CD1c-positive myeloid dendritic cell (primary cell): ENCODE measurements at regions not wholly inside any gene's neighbourhood (a gene's known extent, or its start where the extent isn't known, plus 50 kb on each side); places are given as distances from the start of the nearest gene placed in this dataset.

ENCODE experiments used
- DNase-seq: peaks from one replicate; pipeline ENCODE4 v3.0.0-alpha.2; 2016; ENCODE audit errors: extremely low spot score

DNA sequence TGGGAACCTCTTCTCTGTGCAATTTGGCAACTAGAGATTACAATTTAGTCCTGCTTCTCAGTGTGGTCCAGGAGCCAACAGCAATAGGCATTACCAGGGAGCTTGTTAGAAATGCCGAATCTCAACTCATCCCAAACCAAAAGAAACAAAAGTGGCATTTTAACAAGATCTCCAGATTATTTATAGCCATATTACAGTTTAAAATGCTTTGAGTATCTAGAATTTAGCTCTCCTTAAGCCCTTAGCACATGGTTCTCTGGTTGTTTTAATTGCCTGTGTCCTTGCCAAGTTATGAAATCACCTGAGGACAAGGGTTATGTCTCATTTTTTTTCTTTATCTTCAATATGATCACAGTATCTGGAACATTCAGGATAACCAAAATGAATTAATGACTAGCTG, 51.6 kb upstream of the TAS2R1 start:
- DNase-seq: no peak
